Esophagus (tissue), 2 donors: ENCODE measurements at regions not wholly inside any gene's neighbourhood (a gene's known extent, or its start where the extent isn't known, plus 50 kb on each side); places are given as distances from the start of the nearest gene placed in this dataset.

Experiments used
- H3K27ac ChIP-seq, 2 donors: one replicate each; pipeline ENCODE4 v1.5.1; 2013; ENCODE audit warnings: low read depth in 2 of 2, mild to moderate bottlenecking in 2 of 2, inconsistent platforms in 1 of 2, low read length in 1 of 2, moderate library complexity in 1 of 2
- H3K27me3 ChIP-seq, 2 donors: one replicate each; pipeline ENCODE4 v1.6.1; 2013; ENCODE audit warnings: low read length in 2 of 2, control low read depth in 1 of 2, mild to moderate bottlenecking in 1 of 2; ENCODE audit not compliant: insufficient read depth in 2 of 2, control insufficient read depth in 1 of 2
- H3K36me3 ChIP-seq, 2 donors: one replicate each; pipeline ENCODE4 v1.6.1; 2013; ENCODE audit warnings: low read length in 1 of 2; ENCODE audit not compliant: control insufficient read depth in 2 of 2, insufficient read depth in 2 of 2
- H3K4me1 ChIP-seq, 2 donors: one replicate each; pipeline ENCODE4 v1.6.1; 2013; ENCODE audit warnings: low read length in 1 of 2; ENCODE audit not compliant: control insufficient read depth in 2 of 2, insufficient read depth in 2 of 2
- H3K4me3 ChIP-seq, 2 donors: one replicate each; pipeline ENCODE4 v1.5.1; 2013; ENCODE audit warnings: low read length in 2 of 2, mild to moderate bottlenecking in 2 of 2, low read depth in 1 of 2, moderate library complexity in 1 of 2
- H3K9me3 ChIP-seq, 2 donors: one replicate each; pipeline ENCODE4 v1.6.1; 2013; ENCODE audit warnings: mild to moderate bottlenecking in 2 of 2, low read depth in 1 of 2, low read length in 1 of 2, moderate library complexity in 1 of 2; ENCODE audit not compliant: control insufficient read depth in 2 of 2, insufficient read depth in 1 of 2
- WGBS, 2 donors: extraction: QIAGEN DNeasy Blood & Tissue Kit; methylation state at CpG; one replicate each; pipeline ENCODE4 v1.1.7; 2013; 5-methylcytosine and 5-hydroxymethylcytosine counted together
- donor health status: healthy with polysubstance abuse.
- donor health status: Bipolar disorder and iron deficiency.

GRCh38 chr18:2302012-2302411, 269.3 kb downstream of the METTL4 start:
- Histone ChIP-seq H3K4me3 (no peak overlapping the region), H3K4me1 (no peaks in the 10 kb centered on the region), H3K36me3 (no peaks in the 10 kb centered on the region), H3K27ac (no peak overlapping the region), H3K9me3 (no peaks in the 10 kb centered on the region), H3K27me3 (no peaks in the 10 kb centered on the region)
- WGBS, 2 donors, result 49 to 50% methylated on average over 1 of the region's 1 CpG

GRCh38 chr18:2302628-2303516, 268.4 kb downstream of the METTL4 start:
- 50 to 61% methylated on average over 10 of the region's 10 CpGs for WGBS, 2 donors

GRCh38 chr18:2303517-2304238, 267.6 kb downstream of the METTL4 start:
- Histone ChIP-seq H3K4me1 (no peaks in the 10 kb centered on the region), H3K9me3 (no peaks in the 10 kb centered on the region), H3K27ac (no peak overlapping the region), H3K4me3 (no peak overlapping the region), H3K27me3 (no peaks in the 10 kb centered on the region), H3K36me3 (no peaks in the 10 kb centered on the region)
- WGBS, 2 donors, result 67 to 68% methylated on average over 3 of the region's 3 CpGs

More at GRCh38 chr18:2302628-2303516, 268.4 kb downstream of the METTL4 start:
- H3K9me3 ChIP-seq, result no peaks in the 10 kb centered on the region
- no peaks in the 10 kb centered on the region for H3K4me1 ChIP-seq
- no peaks in the 10 kb centered on the region for H3K36me3 ChIP-seq
- H3K27ac ChIP-seq, result no peak overlapping the region
- no peak overlapping the region for H3K4me3 ChIP-seq
- no peaks in the 10 kb centered on the region for H3K27me3 ChIP-seq

- 32 to 33% methylated on average over 2 of the region's 2 CpGs for WGBS, 2 donors
- H3K4me1 ChIP-seq, result no peaks in the 10 kb centered on the region
- no peaks in the 10 kb centered on the region for H3K9me3 ChIP-seq
- no peak overlapping the region for H3K4me3 ChIP-seq
- H3K27me3 ChIP-seq, result no peaks in the 10 kb centered on the region
- H3K36me3 ChIP-seq, result no peaks in the 10 kb centered on the region
- H3K27ac ChIP-seq, result no peak overlapping the region
Measured at GRCh38 chr18:2304378-2305175, 266.7 kb downstream of the METTL4 start.

- Histone ChIP-seq H3K27me3 (peaks cover 0 to 2% of the 10 kb centered on the region in 2 donors), H3K4me3 (no peak overlapping the region), H3K9me3 (no peaks in the 10 kb centered on the region), H3K4me1 (no peaks in the 10 kb centered on the region), H3K27ac (no peak overlapping the region), H3K36me3 (no peaks in the 10 kb centered on the region)
Measured at GRCh38 chr18:2306606-2307005, 264.7 kb downstream of the METTL4 start.

GRCh38 chr18:2310886-2311285, 260.4 kb downstream of the METTL4 start:
- peaks cover 0 to 2% of the 10 kb centered on the region in 2 donors for H3K27me3 ChIP-seq
- no peaks in the 10 kb centered on the region for H3K9me3 ChIP-seq
- H3K27ac ChIP-seq, result no peak overlapping the region
- H3K4me1 ChIP-seq, result no peaks in the 10 kb centered on the region
- no peaks in the 10 kb centered on the region for H3K36me3 ChIP-seq
- WGBS, 2 donors, result 83 to 89% methylated on average over 9 of the region's 9 CpGs
- no peak overlapping the region for H3K4me3 ChIP-seq

GRCh38 chr18:2312440-2312839, 258.9 kb downstream of the METTL4 start:
- no peaks in the 10 kb centered on the region for H3K9me3 ChIP-seq
- H3K27me3 ChIP-seq, result peaks cover 0 to 2% of the 10 kb centered on the region in 2 donors
- no peaks in the 10 kb centered on the region for H3K36me3 ChIP-seq
- H3K27ac ChIP-seq, result no peak overlapping the region
- H3K4me3 ChIP-seq, result no peak overlapping the region
- 71% methylated on average over 4 of the region's 4 CpGs for WGBS, 2 donors
- no peaks in the 10 kb centered on the region for H3K4me1 ChIP-seq

- Histone ChIP-seq H3K9me3 (no peaks in the 10 kb centered on the region), H3K4me3 (no peak overlapping the region), H3K4me1 (no peaks in the 10 kb centered on the region), H3K36me3 (no peaks in the 10 kb centered on the region), H3K27ac (no peak overlapping the region), H3K27me3 (peaks cover 0 to 2% of the 10 kb centered on the region in 2 donors)
- 87 to 88% methylated on average over 3 of the region's 3 CpGs for WGBS, 2 donors
Measured at GRCh38 chr18:2313332-2313731, 258.0 kb downstream of the METTL4 start.

GRCh38 chr18:2316082-2316750, 255.1 kb downstream of the METTL4 start:
- H3K4me3 ChIP-seq, result no peak overlapping the region
- WGBS, 2 donors, result 65 to 70% methylated on average over 3 of the region's 3 CpGs
- no peaks in the 10 kb centered on the region for H3K36me3 ChIP-seq
- no peaks in the 10 kb centered on the region for H3K4me1 ChIP-seq
- H3K9me3 ChIP-seq, result no peaks in the 10 kb centered on the region
- no peak overlapping the region for H3K27ac ChIP-seq
- H3K27me3 ChIP-seq, result no peaks in the 10 kb centered on the region
